SK-N-SH treated with all-trans-retinoic acid at 6 μM for 48 hours (cell line): ENCODE measurements at regions not wholly inside any gene's neighbourhood (a gene's known extent, or its start where the extent isn't known, plus 50 kb on each side); places are given as distances from the start of the nearest gene placed in this dataset.

Source experiments
- ATAC-seq: fragments of 200-7000 bp; cut with Tn5 transposase; 3 replicates; pipeline ENCODE4 v1.9.1; 2020; ENCODE audit warnings: mild to moderate bottlenecking, moderate library complexity
- ARNTL ChIP-seq: fragments of 450-650 bp; formaldehyde crosslinking; IDR thresholded peaks from 2 replicates; pipeline ENCODE4 v1.5.0; 2020; ENCODE audit warnings: low read depth, mild to moderate bottlenecking, moderate library complexity, borderline replicate concordance
- BACH2 ChIP-seq: fragments of 250-450 bp; sonication (Bioruptor Pico); IDR thresholded peaks from 2 replicates; pipeline ENCODE4 v1.9.0; 2021; ENCODE audit warnings: mild to moderate bottlenecking, borderline replicate concordance
- CSDC2 ChIP-seq: fragments of 250-450 bp; sonication (Bioruptor Pico); IDR thresholded peaks from 2 replicates; pipeline ENCODE4 v1.5.0; 2020; ENCODE audit warnings: mild to moderate bottlenecking, moderate library complexity
- ESRRG ChIP-seq: fragments of 250-450 bp; sonication (Bioruptor Pico); IDR thresholded peaks from 2 replicates; pipeline ENCODE4 v1.6.1; 2021; ENCODE audit warnings: mild to moderate bottlenecking
- GLIS3 ChIP-seq: fragments of 250-450 bp; sonication (Bioruptor Pico); IDR thresholded peaks from 2 replicates; pipeline ENCODE4 v1.5.0; 2020; ENCODE audit warnings: mild to moderate bottlenecking, moderate library complexity
- ISL1 ChIP-seq: fragments of 250-450 bp; sonication (Bioruptor Pico); IDR thresholded peaks from 2 replicates; pipeline ENCODE4 v2.1.2; 2022; ENCODE audit warnings: mild to moderate bottlenecking, moderate library complexity
- OSR1 ChIP-seq: fragments of 250-450 bp; sonication (Bioruptor Pico); IDR thresholded peaks from 2 replicates; pipeline ENCODE4 v1.8.0; 2022; ENCODE audit warnings: moderate library complexity, mild to moderate bottlenecking, inconsistent platforms
- RARB ChIP-seq: fragments of 250-450 bp; sonication (Bioruptor Pico); IDR thresholded peaks from 2 replicates; pipeline ENCODE4 v1.8.0; 2021; ENCODE audit warnings: mild to moderate bottlenecking, moderate library complexity
- TCF4 ChIP-seq: fragments of 250-450 bp; sonication (Bioruptor Pico); IDR thresholded peaks from 2 replicates; pipeline ENCODE4 v1.8.0; 2021; ENCODE audit warnings: mild to moderate bottlenecking, moderate library complexity, borderline replicate concordance
- TOX ChIP-seq: fragments of 250-450 bp; sonication (Bioruptor Pico); IDR thresholded peaks from 2 replicates; pipeline ENCODE4 v1.8.0; 2021; ENCODE audit warnings: mild to moderate bottlenecking, moderate library complexity, borderline replicate concordance
- ZFP3 ChIP-seq: fragments of 250-450 bp; sonication (Bioruptor Pico); IDR thresholded peaks from 2 replicates; pipeline ENCODE4 v1.5.0; 2020; ENCODE audit warnings: mild to moderate bottlenecking, moderate library complexity
- ZNF565 ChIP-seq: fragments of 450-650 bp; formaldehyde crosslinking; conservative IDR thresholded peaks from 2 replicates; pipeline ENCODE4 v1.5.0; 2020; ENCODE audit warnings: low read depth, mild to moderate bottlenecking, moderate library complexity
- ZNF8 ChIP-seq: fragments of 450-650 bp; formaldehyde crosslinking; IDR thresholded peaks from 2 replicates; pipeline ENCODE4 v1.5.0; 2020; ENCODE audit warnings: mild to moderate bottlenecking, moderate library complexity
- TF ChIP-seq, protein P1 (sequence below): fragments of 250-450 bp; sonication (Bioruptor Pico); IDR thresholded peaks from 2 replicates; pipeline ENCODE4 v1.5.0; 2020; ENCODE audit warnings: mild to moderate bottlenecking, moderate library complexity
- TF ChIP-seq, protein P2 (sequence below): fragments of 250-450 bp; sonication (Bioruptor Pico); IDR thresholded peaks from 2 replicates; pipeline ENCODE4 v1.8.0; 2021; ENCODE audit warnings: low read depth, mild to moderate bottlenecking, moderate library complexity, borderline replicate concordance
- TF ChIP-seq, protein P3 (sequence below): fragments of 250-450 bp; sonication (Bioruptor Pico); IDR thresholded peaks from 2 replicates; pipeline ENCODE4 v1.5.1; 2020; ENCODE audit warnings: low read depth, mild to moderate bottlenecking, moderate library complexity
- TF ChIP-seq, protein P4 (sequence below): fragments of 250-450 bp; sonication (Bioruptor Pico); IDR thresholded peaks from 2 replicates; pipeline ENCODE4 v1.8.0; 2020; ENCODE audit warnings: mild to moderate bottlenecking, moderate library complexity, borderline replicate concordance

DNA sequence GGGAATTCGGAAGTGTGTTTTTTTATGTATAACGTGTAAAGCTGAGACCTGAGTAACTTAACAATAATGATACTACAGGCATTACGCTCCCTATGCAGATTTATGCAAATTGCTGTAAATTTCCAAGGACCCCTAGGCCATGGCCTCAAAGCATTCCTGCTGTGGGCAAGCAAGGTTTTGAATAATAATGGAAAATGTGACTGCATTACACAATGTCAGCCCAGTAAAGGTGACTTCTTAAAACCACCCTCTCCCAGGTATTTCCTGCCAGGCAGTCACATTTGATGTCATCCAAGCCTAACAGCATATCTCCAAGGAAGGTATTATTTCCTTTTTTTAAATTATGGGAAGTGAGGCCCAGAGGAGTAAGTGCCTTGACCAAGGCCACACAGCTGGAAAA is 621.0 kb downstream of the BCL11B start:
- ATAC-seq: no peak
- no peak for TF ChIP-seq ZFP3 (CRISPR knock-in tag)
- no peak for TF ChIP-seq ZNF8 (CRISPR knock-in tag)
- no peak for TF ChIP-seq TOX (CRISPR knock-in tag)
- TF ChIP-seq ZNF565 (CRISPR knock-in tag): no peak
- TF ChIP-seq, protein P1, sequence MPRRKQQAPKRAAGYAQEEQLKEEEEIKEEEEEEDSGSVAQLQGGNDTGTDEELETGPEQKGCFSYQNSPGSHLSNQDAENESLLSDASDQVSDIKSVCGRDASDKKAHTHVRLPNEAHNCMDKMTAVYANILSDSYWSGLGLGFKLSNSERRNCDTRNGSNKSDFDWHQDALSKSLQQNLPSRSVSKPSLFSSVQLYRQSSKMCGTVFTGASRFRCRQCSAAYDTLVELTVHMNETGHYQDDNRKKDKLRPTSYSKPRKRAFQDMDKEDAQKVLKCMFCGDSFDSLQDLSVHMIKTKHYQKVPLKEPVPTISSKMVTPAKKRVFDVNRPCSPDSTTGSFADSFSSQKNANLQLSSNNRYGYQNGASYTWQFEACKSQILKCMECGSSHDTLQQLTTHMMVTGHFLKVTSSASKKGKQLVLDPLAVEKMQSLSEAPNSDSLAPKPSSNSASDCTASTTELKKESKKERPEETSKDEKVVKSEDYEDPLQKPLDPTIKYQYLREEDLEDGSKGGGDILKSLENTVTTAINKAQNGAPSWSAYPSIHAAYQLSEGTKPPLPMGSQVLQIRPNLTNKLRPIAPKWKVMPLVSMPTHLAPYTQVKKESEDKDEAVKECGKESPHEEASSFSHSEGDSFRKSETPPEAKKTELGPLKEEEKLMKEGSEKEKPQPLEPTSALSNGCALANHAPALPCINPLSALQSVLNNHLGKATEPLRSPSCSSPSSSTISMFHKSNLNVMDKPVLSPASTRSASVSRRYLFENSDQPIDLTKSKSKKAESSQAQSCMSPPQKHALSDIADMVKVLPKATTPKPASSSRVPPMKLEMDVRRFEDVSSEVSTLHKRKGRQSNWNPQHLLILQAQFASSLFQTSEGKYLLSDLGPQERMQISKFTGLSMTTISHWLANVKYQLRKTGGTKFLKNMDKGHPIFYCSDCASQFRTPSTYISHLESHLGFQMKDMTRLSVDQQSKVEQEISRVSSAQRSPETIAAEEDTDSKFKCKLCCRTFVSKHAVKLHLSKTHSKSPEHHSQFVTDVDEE: no peak
- TF ChIP-seq, protein P2, sequence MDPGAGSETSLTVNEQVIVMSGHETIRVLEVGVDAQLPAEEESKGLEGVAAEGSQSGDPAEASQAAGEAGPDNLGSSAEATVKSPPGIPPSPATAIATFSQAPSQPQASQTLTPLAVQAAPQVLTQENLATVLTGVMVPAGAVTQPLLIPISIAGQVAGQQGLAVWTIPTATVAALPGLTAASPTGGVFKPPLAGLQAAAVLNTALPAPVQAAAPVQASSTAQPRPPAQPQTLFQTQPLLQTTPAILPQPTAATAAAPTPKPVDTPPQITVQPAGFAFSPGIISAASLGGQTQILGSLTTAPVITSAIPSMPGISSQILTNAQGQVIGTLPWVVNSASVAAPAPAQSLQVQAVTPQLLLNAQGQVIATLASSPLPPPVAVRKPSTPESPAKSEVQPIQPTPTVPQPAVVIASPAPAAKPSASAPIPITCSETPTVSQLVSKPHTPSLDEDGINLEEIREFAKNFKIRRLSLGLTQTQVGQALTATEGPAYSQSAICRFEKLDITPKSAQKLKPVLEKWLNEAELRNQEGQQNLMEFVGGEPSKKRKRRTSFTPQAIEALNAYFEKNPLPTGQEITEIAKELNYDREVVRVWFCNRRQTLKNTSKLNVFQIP: no peak
- no peak for TF ChIP-seq CSDC2 (CRISPR knock-in tag)
- TF ChIP-seq GLIS3: no peak
- TF ChIP-seq, protein P3, sequence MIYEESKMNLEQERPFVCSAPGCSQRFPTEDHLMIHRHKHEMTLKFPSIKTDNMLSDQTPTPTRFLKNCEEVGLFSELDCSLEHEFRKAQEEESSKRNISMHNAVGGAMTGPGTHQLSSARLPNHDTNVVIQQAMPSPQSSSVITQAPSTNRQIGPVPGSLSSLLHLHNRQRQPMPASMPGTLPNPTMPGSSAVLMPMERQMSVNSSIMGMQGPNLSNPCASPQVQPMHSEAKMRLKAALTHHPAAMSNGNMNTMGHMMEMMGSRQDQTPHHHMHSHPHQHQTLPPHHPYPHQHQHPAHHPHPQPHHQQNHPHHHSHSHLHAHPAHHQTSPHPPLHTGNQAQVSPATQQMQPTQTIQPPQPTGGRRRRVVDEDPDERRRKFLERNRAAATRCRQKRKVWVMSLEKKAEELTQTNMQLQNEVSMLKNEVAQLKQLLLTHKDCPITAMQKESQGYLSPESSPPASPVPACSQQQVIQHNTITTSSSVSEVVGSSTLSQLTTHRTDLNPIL (CRISPR knock-in tag): no peak
- no peak for TF ChIP-seq ARNTL (CRISPR knock-in tag)
- TF ChIP-seq OSR1 (CRISPR knock-in tag): no peak
- TF ChIP-seq TCF4: no peak
- no peak for TF ChIP-seq ESRRG
- TF ChIP-seq, all 23 proteins: peak for 0

- no peak for ATAC-seq
- no peak for TF ChIP-seq ZFP3 (CRISPR knock-in tag)
- no peak for TF ChIP-seq ZNF565 (CRISPR knock-in tag)
- TF ChIP-seq, protein P3 (CRISPR knock-in tag): no peak
- no peak for TF ChIP-seq ZNF8 (CRISPR knock-in tag)
- TF ChIP-seq, protein P1: no peak
- TF ChIP-seq GLIS3: no peak
These were observed 607.0 kb downstream of the BCL11B start for GRCh38 chr14:98665007-98665406.

GRCh38 chr14:98666545-98666944 is 605.5 kb downstream of the BCL11B start:
- no peak for ATAC-seq
- TF ChIP-seq, protein P2: no peak
- TF ChIP-seq RARB (CRISPR knock-in tag) (no peak), ISL1 (no peak), ZNF8 (CRISPR knock-in tag) (no peak), BACH2 (CRISPR knock-in tag) (no peak), ARNTL (CRISPR knock-in tag) (no peak), ZNF565 (CRISPR knock-in tag) (no peak), TCF4 (no peak), TOX (CRISPR knock-in tag) (no peak)
- TF ChIP-seq, protein P1: no peak
- TF ChIP-seq, protein P4, sequence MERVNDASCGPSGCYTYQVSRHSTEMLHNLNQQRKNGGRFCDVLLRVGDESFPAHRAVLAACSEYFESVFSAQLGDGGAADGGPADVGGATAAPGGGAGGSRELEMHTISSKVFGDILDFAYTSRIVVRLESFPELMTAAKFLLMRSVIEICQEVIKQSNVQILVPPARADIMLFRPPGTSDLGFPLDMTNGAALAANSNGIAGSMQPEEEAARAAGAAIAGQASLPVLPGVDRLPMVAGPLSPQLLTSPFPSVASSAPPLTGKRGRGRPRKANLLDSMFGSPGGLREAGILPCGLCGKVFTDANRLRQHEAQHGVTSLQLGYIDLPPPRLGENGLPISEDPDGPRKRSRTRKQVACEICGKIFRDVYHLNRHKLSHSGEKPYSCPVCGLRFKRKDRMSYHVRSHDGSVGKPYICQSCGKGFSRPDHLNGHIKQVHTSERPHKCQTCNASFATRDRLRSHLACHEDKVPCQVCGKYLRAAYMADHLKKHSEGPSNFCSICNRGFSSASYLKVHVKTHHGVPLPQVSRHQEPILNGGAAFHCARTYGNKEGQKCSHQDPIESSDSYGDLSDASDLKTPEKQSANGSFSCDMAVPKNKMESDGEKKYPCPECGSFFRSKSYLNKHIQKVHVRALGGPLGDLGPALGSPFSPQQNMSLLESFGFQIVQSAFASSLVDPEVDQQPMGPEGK (CRISPR knock-in tag): no peak
